Neural progenitor cell (in vitro differentiated cells): ENCODE measurements at regions not wholly inside any gene's neighbourhood (a gene's known extent, or its start where the extent isn't known, plus 50 kb on each side); places are given as distances from the start of the nearest gene placed in this dataset.

Experiments used
- DNase-seq: peaks from one replicate; pipeline ENCODE4 v3.0.0-alpha.2; 2016; ENCODE audit warnings: low spot score
- H2AFZ ChIP-seq: fragments of 200-600 bp; sonication (generic); replicated peaks from 2 replicates; pipeline ENCODE4 v1.6.1; 2016; ENCODE audit warnings: antibody characterized with exemption
- H3F3A ChIP-seq: fragments of 200-600 bp; sonication (generic); 2 replicates; pipeline ENCODE4 v1.6.1; 2016; ENCODE audit warnings: antibody characterized with exemption, low read depth
- H3K27ac ChIP-seq: fragments of 200-600 bp; sonication (generic); 2 replicates; pipeline ENCODE4 v1.5.1; 2016; ENCODE audit warnings: mild to moderate bottlenecking
- H3K27me3 ChIP-seq: fragments of 200-600 bp; sonication (generic); 2 replicates; pipeline ENCODE4 v1.6.1; 2016; ENCODE audit warnings: mild to moderate bottlenecking, moderate library complexity
- H3K36me3 ChIP-seq: fragments of 200-600 bp; sonication (generic); 2 replicates; pipeline ENCODE4 v1.5.1; 2016
- H3K4me1 ChIP-seq: fragments of 200-600 bp; sonication (generic); 2 replicates; pipeline ENCODE4 v1.6.1; 2016; ENCODE audit warnings: mixed run types
- H3K4me2 ChIP-seq: fragments of 200-600 bp; sonication (generic); 2 replicates; pipeline ENCODE4 v1.6.1; 2016
- H3K4me3 ChIP-seq: fragments of 200-600 bp; sonication (generic); 2 replicates; pipeline ENCODE4 v1.5.1; 2016
- H3K79me2 ChIP-seq: fragments of 200-600 bp; sonication (generic); 2 replicates; pipeline ENCODE4 v1.6.1; 2016; ENCODE audit warnings: low read depth
- H3K9ac ChIP-seq: fragments of 200-600 bp; sonication (generic); 2 replicates; pipeline ENCODE4 v1.6.1; 2016
- H3K9me3 ChIP-seq: fragments of 200-600 bp; sonication (generic); 2 replicates; pipeline ENCODE4 v1.5.1; 2016; ENCODE audit warnings: low read depth
- H4K20me1 ChIP-seq: fragments of 200-600 bp; sonication (generic); 2 replicates; pipeline ENCODE4 v1.6.1; 2016; ENCODE audit warnings: low read depth
- H3K27ac Mint-ChIP-seq: 3 replicates; pipeline ENCODE4 v1.8.0; 2021; ENCODE audit warnings: mixed read lengths
- H3K27me3 Mint-ChIP-seq: 2 replicates; pipeline ENCODE4 v1.8.0; 2022; ENCODE audit warnings: low read depth, mild to moderate bottlenecking, inconsistent platforms, moderate library complexity, mixed read lengths; ENCODE audit not compliant: insufficient read depth
- H3K36me3 Mint-ChIP-seq: 3 replicates; pipeline ENCODE4 v1.8.0; 2021; ENCODE audit warnings: mixed read lengths
- H3K4me1 Mint-ChIP-seq: 3 replicates; pipeline ENCODE4 v1.8.0; 2021; ENCODE audit warnings: mixed read lengths
- H3K4me3 Mint-ChIP-seq: 3 replicates; pipeline ENCODE4 v1.8.0; 2021; ENCODE audit warnings: mild to moderate bottlenecking, moderate library complexity, mixed read lengths
- H3K9me3 Mint-ChIP-seq: 3 replicates; pipeline ENCODE4 v1.8.0; 2020; ENCODE audit warnings: mixed read lengths
- CTCF ChIP-seq: fragments of 200-600 bp; sonication (generic); IDR thresholded peaks from 2 replicates; pipeline ENCODE4 v1.5.1; 2017; ENCODE audit warnings: antibody characterized with exemption, mild to moderate bottlenecking
- EZH2 ChIP-seq: fragments of 200-600 bp; sonication (generic); IDR thresholded peaks from 2 replicates; pipeline ENCODE4 v1.6.1; 2017; ENCODE audit warnings: antibody characterized with exemption, mild to moderate bottlenecking, moderate library complexity
- EZH2phosphoT487 ChIP-seq: fragments of 200-600 bp; sonication (generic); IDR thresholded peaks from 2 replicates; pipeline ENCODE4 v1.6.1; 2017; ENCODE audit warnings: antibody characterized with exemption

DNA sequence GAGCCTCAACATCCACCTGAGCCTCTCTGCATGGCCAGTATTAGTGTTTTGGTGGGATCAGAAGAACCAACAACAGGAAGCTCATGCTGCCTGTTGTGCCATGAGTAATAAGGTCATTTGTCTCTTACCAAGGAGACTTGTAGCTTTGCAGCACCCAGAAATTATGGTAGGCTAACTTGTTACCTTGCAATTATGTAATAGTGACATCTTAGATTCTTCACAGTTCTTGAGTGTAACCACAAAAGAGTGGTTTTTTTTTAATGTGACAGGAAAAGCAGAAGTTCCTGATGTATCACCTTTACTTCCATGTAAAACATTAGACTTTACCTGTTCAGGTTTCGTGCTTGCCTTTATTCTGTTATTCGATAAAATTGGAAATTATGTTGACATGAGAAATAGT is 263.9 kb upstream of the CXXC4 start:
- Mint-ChIP-seq H3K36me3 (no peaks in the 10 kb centered on the region), H3K27me3 (no peaks in the 10 kb centered on the region), H3K9me3 (no peaks in the 10 kb centered on the region), H3K4me1 (peaks cover 3% of the 10 kb centered on the region), H3K27ac (no peak overlapping the region), H3K4me3 (no peak overlapping the region)
- H3K4me3 ChIP-seq, result no peak overlapping the region
- DNase-seq, result no peak
- H3K27ac ChIP-seq, result no peak overlapping the region
- no peaks in the 10 kb centered on the region for H3K4me1 ChIP-seq
- no peaks in the 10 kb centered on the region for H4K20me1 ChIP-seq
- no peak for TF ChIP-seq EZH2
- TF ChIP-seq CTCF, result no peak
- no peak for TF ChIP-seq EZH2phosphoT487
- no peak overlapping the region for H3K9ac ChIP-seq
- H3K9me3 ChIP-seq, result no peaks in the 10 kb centered on the region
- no peaks in the 10 kb centered on the region for H3K36me3 ChIP-seq
- H2AFZ ChIP-seq, result no peak overlapping the region
- no peaks in the 10 kb centered on the region for H3K27me3 ChIP-seq
- H3F3A ChIP-seq, result no peaks in the 10 kb centered on the region
- H3K4me2 ChIP-seq, result no peak overlapping the region
- H3K79me2 ChIP-seq, result no peaks in the 10 kb centered on the region

GRCh38 chr4:104763554-104764222 is 269.0 kb upstream of the CXXC4 start:
- Histone ChIP-seq H3K9me3 (no peaks in the 10 kb centered on the region), H3K36me3 (no peaks in the 10 kb centered on the region), H3K9ac (no peak overlapping the region), H3K27ac (no peak overlapping the region), H3K27me3 (no peaks in the 10 kb centered on the region), H3F3A (no peaks in the 10 kb centered on the region), H4K20me1 (no peaks in the 10 kb centered on the region), H3K4me2 (no peak overlapping the region), H2AFZ (no peak overlapping the region), H3K4me3 (no peak overlapping the region), H3K4me1 (no peaks in the 10 kb centered on the region), H3K79me2 (no peaks in the 10 kb centered on the region)
- Mint-ChIP-seq H3K27ac (no peak overlapping the region), H3K27me3 (no peaks in the 10 kb centered on the region), H3K4me1 (peaks cover 3% of the 10 kb centered on the region), H3K4me3 (no peak overlapping the region), H3K36me3 (no peaks in the 10 kb centered on the region), H3K9me3 (no peaks in the 10 kb centered on the region)
- no peak for DNase-seq
- TF ChIP-seq EZH2 (no peak), CTCF (no peak), EZH2phosphoT487 (no peak)

- H3K27ac ChIP-seq, result no peak overlapping the region
- H2AFZ ChIP-seq, result no peak overlapping the region
- no peaks in the 10 kb centered on the region for H3K9me3 ChIP-seq
- no peaks in the 10 kb centered on the region for H3K79me2 ChIP-seq
- no peak overlapping the region for H3K4me3 Mint-ChIP-seq
- H3F3A ChIP-seq, result peaks cover 9% of the 10 kb centered on the region
- no peaks in the 10 kb centered on the region for H3K4me1 Mint-ChIP-seq
- no peak for DNase-seq
- no peaks in the 10 kb centered on the region for H3K36me3 ChIP-seq
- TF ChIP-seq CTCF (no peak), EZH2 (no peak), EZH2phosphoT487 (no peak)
- no peaks in the 10 kb centered on the region for H3K36me3 Mint-ChIP-seq
- H3K4me3 ChIP-seq, result no peak overlapping the region
- no peaks in the 10 kb centered on the region for H3K9me3 Mint-ChIP-seq
- H3K27ac Mint-ChIP-seq, result no peak overlapping the region
- no peaks in the 10 kb centered on the region for H3K27me3 Mint-ChIP-seq
- H3K4me2 ChIP-seq, result no peak overlapping the region
- H3K9ac ChIP-seq, result no peak overlapping the region
- H3K27me3 ChIP-seq, result peaks cover 14% of the 10 kb centered on the region
- H4K20me1 ChIP-seq, result no peaks in the 10 kb centered on the region
- H3K4me1 ChIP-seq, result peaks cover 9% of the 10 kb centered on the region
These were observed 272.0 kb upstream of the CXXC4 start for GRCh38 chr4:104766676-104767075.
